A549 (cell line): ENCODE measurements at regions not wholly inside any gene's neighbourhood (a gene's known extent, or its start where the extent isn't known, plus 50 kb on each side); places are given as distances from the start of the nearest gene placed in this dataset.

Experiments used
- ATAC-seq, 2 experiments: fragments of 200-7000 bp in 1 of 2; fragments of >200 bp in 1 of 2; cut with Nextera tagmentation in 1 of 2; cut with Tn5 transposase in 1 of 2; 3 replicates each; pipeline versions ENCODE4 v1.8.0 to v1.9.1; 2018 to 2020; ENCODE audit warnings: mild to moderate bottlenecking in 1 of 2, moderate library complexity in 1 of 2
- CTCF ChIA-PET: fragments of 300-600 bp; sonication (Branson Sonifier 250); formaldehyde crosslinking; extraction: SDS; loops from one replicate; lab custom pipeline; 2021; ENCODE audit warnings: antibody characterized with exemption, inconsistent platforms; lab: Yijun Ruan, JAX
- POLR2A ChIA-PET: fragments of 350-600 bp; formaldehyde crosslinking; extraction: SDS; loops from one replicate; lab custom pipeline; 2021; ENCODE audit warnings: antibody characterized with exemption, inconsistent platforms; lab: Yijun Ruan, JAX
- DNase-seq, 2 experiments: peaks; one replicate each; pipeline versions ENCODE4 v3.0.0 to v3.0.0-alpha.2; 2011 to 2016; ENCODE audit warnings: low read depth in 1 of 2, low spot score in 1 of 2
- FAIRE-seq: peaks from 2 replicates; lab custom pipeline; 2011; peaks lifted over from hg19 to GRCh38; lab: Jason Lieb, UNC
- H3K27ac ChIP-seq, 2 experiments: fragments of >200 bp; sonication (Bioruptor Twin); formaldehyde crosslinking; 3 replicates each; pipeline ENCODE4 v1.5.1; 2016 to 2017
- H3K4me1 ChIP-seq: fragments of >200 bp; sonication (Bioruptor Twin); formaldehyde crosslinking; 3 replicates; pipeline ENCODE4 v1.6.1; 2016
- H3K4me2 ChIP-seq: fragments of >200 bp; sonication (Bioruptor Twin); formaldehyde crosslinking; 3 replicates; pipeline ENCODE4 v1.6.1; 2016
- H3K4me3 ChIP-seq: fragments of >200 bp; sonication (Bioruptor Twin); formaldehyde crosslinking; 3 replicates; pipeline ENCODE4 v1.5.1; 2016
- H3K9me3 ChIP-seq: fragments of >200 bp; sonication (Bioruptor Twin); formaldehyde crosslinking; 3 replicates; pipeline ENCODE4 v1.6.1; 2016
- ELK1 ChIP-seq: fragments of 150-350 bp; IDR thresholded peaks from 2 replicates; pipeline ENCODE4 v1.6.1; 2014; ENCODE audit warnings: low read depth, mild to moderate bottlenecking, low read length
- ESRRA ChIP-seq: fragments of 150-350 bp; IDR thresholded peaks from 2 replicates; pipeline ENCODE4 v1.6.1; 2014; ENCODE audit warnings: mild to moderate bottlenecking, low read length, borderline replicate concordance
- HMGXB4 ChIP-seq: fragments of 250-450 bp; sonication (Bioruptor Pico); IDR thresholded peaks from 2 replicates; pipeline ENCODE4 v1.5.0; 2021; ENCODE audit warnings: mild to moderate bottlenecking, moderate library complexity, borderline replicate concordance
- HOXB13 ChIP-seq: fragments of 250-450 bp; sonication (Bioruptor Pico); IDR thresholded peaks from 2 replicates; pipeline ENCODE4 v1.5.0; 2020; ENCODE audit warnings: low read depth, mild to moderate bottlenecking, moderate library complexity
- PHF8 ChIP-seq: fragments of 200-600 bp; sonication (generic); IDR thresholded peaks from 2 replicates; pipeline ENCODE4 v1.6.1; 2016; ENCODE audit warnings: low read depth, mild to moderate bottlenecking, antibody characterized with exemption, moderate library complexity, borderline replicate concordance
- RAD21 ChIP-seq, 2 experiments: fragments of >200 bp in 1 of 2; sonication (Bioruptor Twin) in 1 of 2; formaldehyde crosslinking in 1 of 2; IDR thresholded peaks in 1 of 2; conservative IDR thresholded peaks in 1 of 2; 2 replicates in 1 of 2; 3 replicates in 1 of 2; pipeline ENCODE4 v1.6.1; 2012 to 2018; ENCODE audit warnings: inconsistent platforms in 1 of 2
- RARB ChIP-seq: fragments of 250-450 bp; sonication (Bioruptor Pico); IDR thresholded peaks from 2 replicates; pipeline ENCODE4 v1.8.0; 2021; ENCODE audit warnings: mild to moderate bottlenecking, moderate library complexity
- SMC3 ChIP-seq: fragments of >200 bp; sonication (Bioruptor Twin); formaldehyde crosslinking; IDR thresholded peaks from 3 replicates; pipeline ENCODE4 v1.6.1; 2018; ENCODE audit warnings: inconsistent platforms
- USF2 ChIP-seq: fragments of 450-650 bp; IDR thresholded peaks from 2 replicates; pipeline ENCODE4 v1.6.1; 2014; ENCODE audit warnings: antibody characterized with exemption
- ZFP36 ChIP-seq: fragments of 450-650 bp; IDR thresholded peaks from 2 replicates; pipeline ENCODE4 v1.6.1; 2014; ENCODE audit warnings: borderline replicate concordance; ENCODE audit not compliant: partially characterized antibody
- ZNF302 ChIP-seq: fragments of 250-450 bp; sonication (Bioruptor Pico); IDR thresholded peaks from 2 replicates; pipeline ENCODE4 v1.9.0; 2021; ENCODE audit warnings: inconsistent platforms, mild to moderate bottlenecking, moderate library complexity
- WGBS: methylation state at CpG from one replicate; pipeline ENCODE4 v1.1.6; 2017; ENCODE audit errors: missing lambda C conversion rate; 5-methylcytosine and 5-hydroxymethylcytosine counted together

GRCh38 chr22:46090036-46090591, 60.2 kb upstream of the PPARA start:
- no peak for TF ChIP-seq RAD21 (conservative IDR thresholded peaks at IDR 0.05 in 1 of 2, IDR thresholded peaks at IDR 0.05 in 1 of 2)
- no peak for TF ChIP-seq ZNF302 (CRISPR knock-in tag)
- no peak for TF ChIP-seq RARB (CRISPR knock-in tag)
- no peak for TF ChIP-seq USF2
- TF ChIP-seq ELK1, result no peak
- TF ChIP-seq HMGXB4, result no peak
- TF ChIP-seq, all 56 proteins: peak for 0
- WGBS, result 97% methylated on average over 4 of the region's 22 CpGs
- ATAC-seq, result no peak
- Histone ChIP-seq H3K9me3 (no peaks in the 10 kb centered on the region), H3K4me2 (no peak overlapping the region), H3K4me1 (peaks cover 82% of the 10 kb centered on the region), H3K27ac (peak overlapping the region in 1 of 2 experiments; percentile 99; a peak in 3 of 6 replicates), H3K4me3 (no peak overlapping the region)
- no peak for FAIRE-seq
- ChIA-PET POLR2A (no interaction called here), CTCF (interaction anchor here (1.6 to 2.9 kb wide), 3 partner anchors 8 to 83 kb away, joined by 5 to 18 read pairs (median 7); no protein-coding TSS in a partner anchor)
- no peak for DNase-seq

GRCh38 chr22:46090631-46091201, 59.6 kb upstream of the PPARA start:
- ATAC-seq, result no peak
- no peaks in the 10 kb centered on the region for H3K9me3 ChIP-seq
- FAIRE-seq, result no peak
- H3K4me2 ChIP-seq, result no peak overlapping the region
- H3K4me3 ChIP-seq, result no peak overlapping the region
- H3K27ac ChIP-seq, result peak overlapping the region in 1 of 2 experiments; percentile 99; a peak in 3 of 6 replicates
- DNase-seq, result no peak
- POLR2A ChIA-PET, result no interaction called here
- WGBS, result 89% methylated on average over 3 of the region's 10 CpGs
- CTCF ChIA-PET, result interaction anchor here (1.1 kb wide), 2 partner anchors 26 to 30 kb away, joined by 4 to 5 read pairs; no protein-coding TSS in a partner anchor
- peak; percentile 91 for TF ChIP-seq ZFP36
- no peak for TF ChIP-seq ESRRA
- H3K4me1 ChIP-seq, result peaks cover 77% of the 10 kb centered on the region

- Histone ChIP-seq H3K4me3 (no peak overlapping the region), H3K4me1 (peaks cover 78% of the 10 kb centered on the region), H3K9me3 (no peaks in the 10 kb centered on the region), H3K27ac (peak overlapping the region in 1 of 2 experiments; percentile 99; a peak in 2 of 6 replicates), H3K4me2 (no peak overlapping the region)
- no peak for FAIRE-seq
- CTCF ChIA-PET, result interaction anchor here (0.6 to 1.1 kb wide), 3 partner anchors 26 to 874 kb away, joined by 4 to 5 read pairs (median 4); no protein-coding TSS in a partner anchor
- TF ChIP-seq HOXB13 (CRISPR knock-in tag) (no peak), ZFP36 (peak; percentile 96)
- POLR2A ChIA-PET, result no interaction called here
- DNase-seq, result no peak
- 89% methylated on average over 14 of the region's 19 CpGs for WGBS
- no peak for ATAC-seq
These were observed 58.9 kb upstream of the PPARA start for GRCh38 chr22:46091277-46091977.

GRCh38 chr22:46092011-46092410, 58.3 kb upstream of the PPARA start:
- H3K9me3 ChIP-seq, result no peaks in the 10 kb centered on the region
- FAIRE-seq (no peak), ATAC-seq (no peak), DNase-seq (no peak)
- CTCF ChIA-PET, result interaction anchor here (0.7 to 1.1 kb wide), 2 partner anchors 25 to 79 kb away, joined by 3 to 5 read pairs; no protein-coding TSS in a partner anchor
- peak overlapping the region in 1 of 2 experiments; percentile 99; a peak in 1 of 6 replicates for H3K27ac ChIP-seq
- H3K4me3 ChIP-seq, result no peak overlapping the region
- TF ChIP-seq PHF8 (no peak), SMC3 (no peak)
- POLR2A ChIA-PET, result no interaction called here
- H3K4me1 ChIP-seq, result peaks cover 77% of the 10 kb centered on the region
- 84% methylated on average over 12 of the region's 13 CpGs for WGBS
- H3K4me2 ChIP-seq, result no peak overlapping the region
